NT2/D1 (cell line): ENCODE measurements at regions not wholly inside any gene's neighbourhood (a gene's known extent, or its start where the extent isn't known, plus 50 kb on each side); places are given as distances from the start of the nearest gene placed in this dataset.

ENCODE experiments used
- SUZ12 ChIP-seq: IDR thresholded peaks from 2 replicates; pipeline ENCODE4 v1.6.1; 2011; ENCODE audit not compliant: insufficient read length, insufficient read depth; ENCODE audit errors: extremely low read depth
- YY1 ChIP-seq: IDR thresholded peaks from 2 replicates; pipeline ENCODE4 v1.6.1; 2011; ENCODE audit not compliant: insufficient read length, insufficient read depth
- ZNF274 ChIP-seq: IDR thresholded peaks from 2 replicates; pipeline ENCODE4 v1.6.1; 2011; ENCODE audit warnings: mild to moderate bottlenecking, low read depth, low read length

- TF ChIP-seq YY1 (no peak), SUZ12 (no peak), ZNF274 (no peak)
These were observed 232.1 kb downstream of the NECTIN3 start for GRCh38 chr3:111303760-111304159.
